PC-3 (cell line): ENCODE measurements at regions not wholly inside any gene's neighbourhood (a gene's known extent, or its start where the extent isn't known, plus 50 kb on each side); places are given as distances from the start of the nearest gene placed in this dataset.

Experiments used
- CTCF ChIP-seq: fragments of 300-600 bp; sonication (generic); conservative IDR thresholded peaks from 2 replicates; pipeline ENCODE4 v1.5.1; 2017; ENCODE audit warnings: antibody characterized with exemption, low read depth, mild to moderate bottlenecking, low read length
- EZH2 ChIP-seq: fragments of 300-600 bp; sonication (generic); IDR thresholded peaks from one replicate; pipeline ENCODE4 v1.6.1; 2017; ENCODE audit warnings: antibody characterized with exemption, mild to moderate bottlenecking, low read length; ENCODE audit not compliant: unreplicated experiment
- EZH2phosphoT487 ChIP-seq: fragments of 300-600 bp; sonication (generic); IDR thresholded peaks from 2 replicates; pipeline ENCODE4 v1.6.1; 2018; ENCODE audit warnings: mild to moderate bottlenecking, antibody characterized with exemption, low read length, borderline replicate concordance

DNA sequence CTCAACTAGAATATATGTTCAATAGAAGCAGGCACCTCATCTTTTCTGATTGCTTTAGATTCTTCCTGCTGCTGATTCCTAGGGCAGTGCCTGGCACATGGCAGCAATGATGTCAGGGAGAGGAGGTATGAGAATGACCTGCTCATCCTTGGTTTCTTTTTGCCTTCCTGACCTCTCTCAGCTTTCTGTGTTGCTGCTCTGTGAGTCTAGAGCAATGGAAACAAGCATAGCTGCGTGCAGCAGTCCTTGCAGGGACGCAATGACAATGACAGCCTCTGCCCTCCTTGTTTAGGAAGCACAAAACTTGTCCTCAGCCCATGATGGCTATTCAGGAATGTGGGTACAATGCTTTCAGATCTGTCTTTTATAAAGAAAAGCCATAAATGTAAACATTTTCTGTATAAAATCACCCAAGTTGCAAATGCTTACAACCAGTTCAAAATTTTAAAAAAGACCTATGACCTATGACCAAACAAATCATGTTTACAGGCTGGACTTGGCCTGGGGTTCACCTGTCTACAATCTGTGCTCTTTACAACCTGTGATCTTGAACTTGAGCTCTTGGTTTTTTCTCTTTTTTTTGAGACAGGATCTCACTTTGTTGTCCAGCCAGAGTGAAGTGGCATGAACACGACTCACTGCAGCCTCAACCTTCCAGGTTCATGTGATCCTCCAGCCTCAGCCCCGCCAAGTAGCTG, 549.4 kb upstream of the ATP2B1 start:
- no peak for TF ChIP-seq CTCF
- no peak for TF ChIP-seq EZH2
- TF ChIP-seq EZH2phosphoT487 = no peak
